ENCODE measurements at regions not wholly inside any gene's neighbourhood (a gene's known extent, or its start where the extent isn't known, plus 50 kb on each side); places are given as distances from the start of the nearest gene placed in this dataset.
"Not testable (repeated sequence)": the region's sequence is repeated elsewhere in the genome, so short reads cannot be mapped to it uniquely, and the experiment has no call there.

DNA sequence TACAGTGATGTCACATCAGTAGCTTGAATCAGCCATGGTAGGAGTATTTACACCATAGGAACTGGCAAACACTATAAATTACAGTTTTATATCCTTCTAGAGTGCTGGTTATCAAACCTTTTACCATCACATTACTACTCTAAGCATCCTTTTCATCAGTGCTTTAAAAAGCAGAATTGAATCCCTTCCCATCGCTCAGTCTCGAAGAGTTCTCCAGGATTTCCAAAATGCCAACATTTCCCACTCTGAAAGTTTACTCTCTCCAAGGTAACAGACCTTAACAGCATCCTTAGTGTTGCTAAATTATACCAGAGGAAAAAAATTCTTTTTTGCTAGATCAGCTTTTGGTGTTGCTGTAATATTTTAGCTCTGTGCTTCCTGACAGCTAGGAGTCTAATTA lies 209.4 kb upstream of the USP15 start:
- ATAC-seq: no peak
- TF ChIP-seq, protein P1, sequence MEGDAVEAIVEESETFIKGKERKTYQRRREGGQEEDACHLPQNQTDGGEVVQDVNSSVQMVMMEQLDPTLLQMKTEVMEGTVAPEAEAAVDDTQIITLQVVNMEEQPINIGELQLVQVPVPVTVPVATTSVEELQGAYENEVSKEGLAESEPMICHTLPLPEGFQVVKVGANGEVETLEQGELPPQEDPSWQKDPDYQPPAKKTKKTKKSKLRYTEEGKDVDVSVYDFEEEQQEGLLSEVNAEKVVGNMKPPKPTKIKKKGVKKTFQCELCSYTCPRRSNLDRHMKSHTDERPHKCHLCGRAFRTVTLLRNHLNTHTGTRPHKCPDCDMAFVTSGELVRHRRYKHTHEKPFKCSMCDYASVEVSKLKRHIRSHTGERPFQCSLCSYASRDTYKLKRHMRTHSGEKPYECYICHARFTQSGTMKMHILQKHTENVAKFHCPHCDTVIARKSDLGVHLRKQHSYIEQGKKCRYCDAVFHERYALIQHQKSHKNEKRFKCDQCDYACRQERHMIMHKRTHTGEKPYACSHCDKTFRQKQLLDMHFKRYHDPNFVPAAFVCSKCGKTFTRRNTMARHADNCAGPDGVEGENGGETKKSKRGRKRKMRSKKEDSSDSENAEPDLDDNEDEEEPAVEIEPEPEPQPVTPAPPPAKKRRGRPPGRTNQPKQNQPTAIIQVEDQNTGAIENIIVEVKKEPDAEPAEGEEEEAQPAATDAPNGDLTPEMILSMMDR (IDR thresholded peaks at IDR 0.05): no peak
- no peak for TF ChIP-seq POLR2A (IDR thresholded peaks at IDR 0.05)
- Histone ChIP-seq H3K36me3 (replicated peaks in 1 of 2; ENCODE audit: insufficient read depth in 1 of 2, low read depth in 2 of 2) (no peaks in the 10 kb centered on the region), H3K9me3 (no peaks in the 10 kb centered on the region), H3K27me3 (no peaks in the 10 kb centered on the region), H3K4me1 (no peaks in the 10 kb centered on the region), H3K27ac (no peak overlapping the region), H3K4me3 (no peak overlapping the region)
- no peak for DNase-seq
- intact Hi-C loops (cut with DNase I): no loop called here
- 88 to 89% methylated on average over 2 of the region's 2 CpGs for WGBS, 2 donors

DNA sequence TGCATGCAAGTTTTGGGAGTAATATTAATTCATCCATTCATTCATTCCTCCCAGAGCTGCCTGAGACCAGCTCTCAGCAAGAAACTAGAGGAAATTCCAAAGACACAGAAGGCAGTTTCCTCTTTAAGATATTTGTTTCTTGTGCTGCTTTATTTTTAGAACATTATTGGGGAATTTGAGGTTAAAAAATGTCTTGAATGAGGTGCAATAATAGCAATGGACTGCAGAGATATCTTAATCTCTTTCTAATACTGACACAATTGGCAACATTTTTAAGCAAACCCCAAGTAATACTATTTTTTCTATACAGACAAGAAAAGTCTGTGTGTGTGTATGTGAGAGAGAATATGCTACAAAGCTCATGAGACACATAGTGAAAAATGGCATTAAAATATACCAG lies 190.2 kb upstream of the USP15 start:
- ATAC-seq (no peak), DNase-seq (no peak)
- Histone ChIP-seq H3K27me3 (no peaks in the 10 kb centered on the region), H3K27ac (no peak overlapping the region), H3K9me3 (no peaks in the 10 kb centered on the region), H3K36me3 (replicated peaks in 1 of 2; ENCODE audit: insufficient read depth in 1 of 2, low read depth in 2 of 2) (no peaks in the 10 kb centered on the region), H3K4me1 (no peaks in the 10 kb centered on the region), H3K4me3 (no peak overlapping the region)
- TF ChIP-seq, protein P1 (IDR thresholded peaks at IDR 0.05): no peak
- intact Hi-C loops (cut with DNase I): no loop called here

DNA sequence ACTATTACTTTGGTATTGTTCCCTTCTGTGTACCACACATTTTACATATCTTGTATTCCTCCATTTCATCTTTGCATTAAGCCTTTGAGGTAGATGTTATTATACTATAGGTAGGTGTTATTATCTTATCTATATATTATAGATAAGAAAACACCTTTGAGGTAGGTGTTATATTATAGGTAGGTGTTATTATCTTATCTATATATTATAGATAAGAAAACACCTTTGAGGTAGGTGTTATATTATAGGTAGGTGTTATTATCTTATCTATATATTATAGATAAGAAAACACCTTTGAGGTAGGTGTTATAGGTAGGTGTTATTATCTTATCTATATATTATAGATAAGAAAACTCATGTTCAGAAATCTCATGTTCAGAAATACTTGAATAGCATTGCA lies 187.0 kb upstream of the USP15 start:
- H3K36me3 ChIP-seq (replicated peaks in 1 of 2; ENCODE audit: insufficient read depth in 1 of 2, low read depth in 2 of 2); ATAC-seq; H3K4me1 ChIP-seq; H3K27me3 ChIP-seq; H3K4me3 ChIP-seq; intact Hi-C loops (cut with DNase I); H3K9me3 ChIP-seq; H3K27ac ChIP-seq; DNase-seq: not testable (repeated sequence)

DNA sequence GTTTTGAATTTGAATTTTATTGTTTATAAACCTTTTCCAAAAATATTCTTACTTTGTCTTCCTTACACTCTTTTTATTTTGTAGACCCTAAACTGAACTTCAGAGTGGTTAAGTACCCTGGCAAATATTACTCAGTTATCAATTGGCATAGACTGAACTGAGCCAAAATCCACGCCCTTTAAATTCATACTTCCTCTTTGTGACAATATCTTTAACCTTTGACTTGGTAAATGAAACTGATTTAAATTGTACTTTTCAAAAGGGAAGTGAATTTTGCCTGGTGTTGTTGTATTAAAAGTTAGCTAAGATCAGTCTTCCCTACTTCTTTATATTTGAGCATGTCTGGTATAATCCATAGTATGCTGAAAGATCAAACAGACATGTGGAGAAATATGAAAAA lies 184.3 kb upstream of the USP15 start:
- 23 to 26% methylated on average over 1 of the region's 1 CpG for WGBS, 2 donors
- Histone ChIP-seq H3K4me1 (no peaks in the 10 kb centered on the region), H3K9me3 (no peaks in the 10 kb centered on the region), H3K27me3 (no peaks in the 10 kb centered on the region), H3K36me3 (replicated peaks in 1 of 2; ENCODE audit: insufficient read depth in 1 of 2, low read depth in 2 of 2) (no peaks in the 10 kb centered on the region), H3K27ac (no peak overlapping the region), H3K4me3 (no peak overlapping the region)
- DNase-seq (no peak), ATAC-seq (no peak)
- TF ChIP-seq, protein P1 (IDR thresholded peaks at IDR 0.05): no peak
- no peak for TF ChIP-seq POLR2A (IDR thresholded peaks at IDR 0.05)
- intact Hi-C loops (cut with DNase I): no loop called here

DNA sequence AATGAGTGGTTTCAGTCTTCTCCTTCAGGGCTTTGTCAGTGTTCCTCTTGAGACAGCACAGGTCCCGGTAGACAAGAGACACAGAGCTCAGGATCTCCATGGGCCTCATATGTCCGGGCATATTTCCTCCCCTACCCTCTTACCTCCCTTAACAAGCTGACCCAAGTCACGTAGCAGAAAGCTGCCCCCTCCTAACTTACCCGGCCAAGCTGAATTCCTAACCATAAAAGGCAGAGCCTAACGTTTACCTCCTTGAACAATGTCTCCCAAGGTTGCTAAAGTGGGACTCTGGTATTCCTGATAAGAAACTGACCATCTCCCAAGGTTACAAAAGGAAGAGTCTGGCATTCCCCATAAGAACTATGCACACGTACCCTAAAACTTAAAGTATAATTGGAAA lies 182.2 kb upstream of the USP15 start:
- 52 to 55% methylated on average over 6 of the region's 6 CpGs for WGBS, 2 donors
- no peaks in the 10 kb centered on the region for H3K4me1 ChIP-seq
- no peak for TF ChIP-seq POLR2A (IDR thresholded peaks at IDR 0.05)
- TF ChIP-seq, protein P1 (IDR thresholded peaks at IDR 0.05): no peak
- no peak overlapping the region for H3K27ac ChIP-seq
- no peak overlapping the region for H3K4me3 ChIP-seq
- H3K27me3 ChIP-seq: no peaks in the 10 kb centered on the region
- no peaks in the 10 kb centered on the region for H3K36me3 ChIP-seq (replicated peaks in 1 of 2; ENCODE audit: insufficient read depth in 1 of 2, low read depth in 2 of 2)
- ATAC-seq (no peak), DNase-seq (no peak)
- H3K9me3 ChIP-seq: no peaks in the 10 kb centered on the region
- intact Hi-C loops (cut with DNase I): no loop called here
